ENCODE measurements at regions not wholly inside any gene's neighbourhood (a gene's known extent, or its start where the extent isn't known, plus 50 kb on each side); places are given as distances from the start of the nearest gene placed in this dataset.

DNA sequence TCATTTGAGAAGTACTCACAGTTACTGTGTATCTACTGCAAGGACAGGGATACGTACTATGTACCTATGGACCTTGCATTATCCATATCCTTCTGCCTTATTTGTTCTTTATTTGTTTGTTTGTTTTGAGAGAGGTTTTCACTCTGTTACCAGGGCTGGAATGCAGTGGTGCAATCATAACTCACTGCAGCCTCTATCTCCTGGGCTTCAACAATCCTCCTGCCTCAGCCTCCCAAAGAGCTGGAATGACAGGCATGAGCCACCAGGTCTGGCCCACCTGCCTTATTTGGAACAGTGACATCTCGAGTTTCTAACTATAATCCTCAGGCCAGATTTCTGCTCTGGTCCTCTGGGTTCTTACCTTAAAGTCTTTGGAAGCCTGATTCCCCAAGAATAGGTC lies 395.5 kb upstream of the PKN2 start:
- TF ChIP-seq CTCF (IDR thresholded peaks at IDR 0.05): no peak
- no peak for TF ChIP-seq POLR2A (IDR thresholded peaks at IDR 0.05)
- TF ChIP-seq EP300 (IDR thresholded peaks at IDR 0.05): no peak
